HepG2 (cell line): ENCODE measurements at regions not wholly inside any gene's neighbourhood (a gene's known extent, or its start where the extent isn't known, plus 50 kb on each side); places are given as distances from the start of the nearest gene placed in this dataset.

ENCODE experiments used
- ATAC-seq: fragments of 200-7000 bp; cut with Tn5 transposase; 3 replicates; pipeline ENCODE4 v1.9.1; 2020; ENCODE audit warnings: mild to moderate bottlenecking, moderate library complexity
- BruUV-seq: library from RNA; stranded (reverse); fragments of 400-500 nt; replicated peaks from 2 replicates; lab custom pipeline; 2021; lab: Mats Ljungman, UMichigan
- CTCF ChIA-PET: fragments of 300-600 bp; formaldehyde crosslinking; extraction: SDS; loops from one replicate; lab custom pipeline; 2021; ENCODE audit warnings: low total read pairs, inconsistent platforms, low intra/inter-chr PET ratio; lab: Yijun Ruan, JAX
- POLR2A ChIA-PET: fragments of 350-600 bp; sonication (Branson Sonifier 250); formaldehyde crosslinking; loops from one replicate; lab custom pipeline; 2020; ENCODE audit warnings: antibody characterized with exemption, inconsistent platforms; lab: Yijun Ruan, JAX
- DNase-seq: peaks from one replicate; pipeline ENCODE4 v3.0.0-alpha.2; 2015; ENCODE audit warnings: low spot score
- FAIRE-seq: peaks from 3 replicates; lab custom pipeline; 2011; peaks lifted over from hg19 to GRCh38; lab: Jason Lieb, UNC
- H2AFZ ChIP-seq: one replicate; pipeline ENCODE4 v1.6.1; 2011; ENCODE audit warnings: low read length, inconsistent platforms
- H3K27ac ChIP-seq: fragments of 300-600 bp; 3 replicates; pipeline ENCODE4 v1.8.0; 2011; ENCODE audit warnings: mixed run types, mild to moderate bottlenecking, mixed read lengths, low read length, inconsistent platforms; ENCODE audit not compliant: insufficient read depth; ENCODE audit errors: extremely low read length
- H3K27me3 ChIP-seq, 2 experiments: fragments of 200-600 bp in 1 of 2; 2 replicates in 1 of 2; 3 replicates in 1 of 2; pipeline versions ENCODE4 v1.6.0 to v1.8.0; 2011; ENCODE audit warnings: low read length in 2 of 2, mild to moderate bottlenecking in 2 of 2, moderate library complexity in 2 of 2, inconsistent platforms in 1 of 2; ENCODE audit not compliant: insufficient read depth in 2 of 2, control insufficient read depth in 1 of 2
- H3K36me3 ChIP-seq, 2 experiments: fragments of 200-600 bp in 1 of 2; replicated peaks in 1 of 2; 2 replicates in 1 of 2; 3 replicates in 1 of 2; pipeline versions ENCODE4 v1.5.1 to v1.8.0; 2011; ENCODE audit warnings: low read length in 2 of 2, inconsistent platforms in 1 of 2; ENCODE audit not compliant: insufficient read depth in 2 of 2, control insufficient read depth in 1 of 2
- H3K4me1 ChIP-seq: 2 replicates; pipeline ENCODE4 v1.5.1; 2012; ENCODE audit warnings: low read length, inconsistent platforms; ENCODE audit not compliant: insufficient read depth
- H3K4me2 ChIP-seq: 2 replicates; pipeline ENCODE4 v1.6.0; 2011; ENCODE audit warnings: low read depth, low read length, inconsistent platforms
- H3K4me3 ChIP-seq, 3 experiments: fragments of 200-600 bp in 1 of 3; sonication (generic), shearing (Covaris generic) in 1 of 3; replicated peaks in 1 of 3; 2 replicates each; pipeline ENCODE4 v1.5.1; 2011 to 2016; ENCODE audit warnings: low read length in 3 of 3, inconsistent platforms in 2 of 3, low read depth in 2 of 3, mild to moderate bottlenecking in 2 of 3, control low read depth in 1 of 3, mixed read lengths in 1 of 3; ENCODE audit not compliant: insufficient read depth in 1 of 3
- H3K79me2 ChIP-seq: one replicate; pipeline ENCODE4 v1.6.1; 2011; ENCODE audit warnings: low read length, inconsistent platforms; ENCODE audit not compliant: insufficient read depth
- H3K9ac ChIP-seq: 2 replicates; pipeline ENCODE4 v1.6.0; 2011; ENCODE audit warnings: mild to moderate bottlenecking, low read depth, low read length, inconsistent platforms; ENCODE audit not compliant: insufficient read depth
- H3K9me3 ChIP-seq: 2 replicates; pipeline ENCODE4 v1.5.1; 2012; ENCODE audit warnings: mild to moderate bottlenecking, low read length
- H4K20me1 ChIP-seq: 2 replicates; pipeline ENCODE4 v1.6.0; 2011; ENCODE audit warnings: inconsistent platforms, mild to moderate bottlenecking, low read length, moderate library complexity; ENCODE audit not compliant: insufficient read depth
- AFF4 ChIP-seq: sonication (generic); formaldehyde crosslinking; IDR thresholded peaks from 2 replicates; pipeline ENCODE4 v1.4.0; 2020; ENCODE audit warnings: missing genetic modification reagents
- ATF3 ChIP-seq: sonication (generic); formaldehyde crosslinking; IDR thresholded peaks from 2 replicates; pipeline ENCODE4 v1.4.0; 2020; ENCODE audit warnings: missing genetic modification reagents
- EEA1 ChIP-seq: sonication (generic); formaldehyde crosslinking; IDR thresholded peaks from 2 replicates; pipeline ENCODE4 v1.5.1; 2020; ENCODE audit warnings: mild to moderate bottlenecking, missing genetic modification reagents, borderline replicate concordance
- GATAD2A ChIP-seq: IDR thresholded peaks from 2 replicates; pipeline ENCODE4 v1.6.1; 2016
- KDM5B ChIP-seq: sonication (generic); formaldehyde crosslinking; IDR thresholded peaks from 2 replicates; pipeline ENCODE4 v1.4.0; 2020; ENCODE audit warnings: missing genetic modification reagents, mild to moderate bottlenecking, borderline replicate concordance
- MAFF ChIP-seq: IDR thresholded peaks from 2 replicates; pipeline ENCODE4 v1.6.1; 2011; ENCODE audit warnings: low read depth, low read length, improper control_type of control experiment
- NRL ChIP-seq: sonication (generic); formaldehyde crosslinking; IDR thresholded peaks from 2 replicates; pipeline ENCODE4 v1.5.0; 2020; ENCODE audit warnings: missing genetic modification reagents, mild to moderate bottlenecking, moderate library complexity, borderline replicate concordance
- PCBP1 ChIP-seq: fragments of 200-400 bp; formaldehyde crosslinking; IDR thresholded peaks from 2 replicates; pipeline ENCODE4 v1.6.1; 2017; ENCODE audit warnings: mild to moderate bottlenecking, low read depth, low read length, borderline replicate concordance
- PRMT3 ChIP-seq: sonication (generic); formaldehyde crosslinking; IDR thresholded peaks from 2 replicates; pipeline ENCODE4 v1.8.1; 2022; ENCODE audit warnings: low read depth, mild to moderate bottlenecking, moderate library complexity, missing genetic modification reagents, borderline replicate concordance
- SMAD9 ChIP-seq: sonication (generic); formaldehyde crosslinking; IDR thresholded peaks from 2 replicates; pipeline ENCODE4 v1.5.1; 2020; ENCODE audit warnings: mild to moderate bottlenecking, missing genetic modification reagents
- SNRNP70 ChIP-seq: fragments of 200-400 bp; formaldehyde crosslinking; IDR thresholded peaks from 2 replicates; pipeline ENCODE4 v1.6.1; 2017; ENCODE audit warnings: mild to moderate bottlenecking, low read depth, low read length, moderate library complexity
- SOX5 ChIP-seq: IDR thresholded peaks from 2 replicates; pipeline ENCODE4 v1.6.1; 2016; ENCODE audit warnings: borderline replicate concordance
- STAG1 ChIP-seq: sonication (generic); formaldehyde crosslinking; IDR thresholded peaks from 2 replicates; pipeline ENCODE4 v1.4.0; 2020; ENCODE audit warnings: missing genetic modification reagents
- TRIM24 ChIP-seq: sonication (generic); formaldehyde crosslinking; IDR thresholded peaks from 2 replicates; pipeline ENCODE4 v1.8.0; 2022; ENCODE audit warnings: mild to moderate bottlenecking, missing genetic modification reagents
- ZFP82 ChIP-seq: sonication (generic); formaldehyde crosslinking; IDR thresholded peaks from 2 replicates; pipeline ENCODE4 v1.5.1; 2020; ENCODE audit warnings: mild to moderate bottlenecking, missing genetic modification reagents, borderline replicate concordance
- ZNF224 ChIP-seq: sonication (generic); formaldehyde crosslinking; IDR thresholded peaks from 2 replicates; pipeline ENCODE4 v1.5.0; 2020; ENCODE audit warnings: mild to moderate bottlenecking, missing genetic modification reagents
- ZNF296 ChIP-seq: sonication (generic); formaldehyde crosslinking; conservative IDR thresholded peaks from 2 replicates; pipeline ENCODE4 v1.5.0; 2020; ENCODE audit warnings: mild to moderate bottlenecking, missing genetic modification reagents
- ZNF367 ChIP-seq: sonication (generic); formaldehyde crosslinking; IDR thresholded peaks from 2 replicates; pipeline ENCODE4 v1.4.0; 2020; ENCODE audit warnings: missing genetic modification reagents, borderline replicate concordance
- ZNF670 ChIP-seq: sonication (generic); formaldehyde crosslinking; IDR thresholded peaks from 2 replicates; pipeline ENCODE4 v1.8.0; 2022; ENCODE audit warnings: mild to moderate bottlenecking, missing genetic modification reagents, borderline replicate concordance
- ZNF720 ChIP-seq: sonication (generic); formaldehyde crosslinking; IDR thresholded peaks from 2 replicates; pipeline ENCODE4 v1.4.0; 2020; ENCODE audit warnings: missing genetic modification reagents
- WGBS: methylation state at CpG from one replicate; pipeline ENCODE4 v1.1.6; 2017; ENCODE audit warnings: low lambda C conversion rate; 5-methylcytosine and 5-hydroxymethylcytosine counted together
- in situ Hi-C: cut with HindIII; loops from 2 replicates; pipeline ENCODE4 v1.10.0; 2017; ENCODE audit warnings: low pct_unique_long_range_greater_than_20kb; ENCODE audit not compliant: extremely low pct_ligation_motif_present
- intact Hi-C: fragments of 100-400 bp; cut with micrococcal nuclease; formaldehyde crosslinking; loops from one replicate; pipeline ENCODE4 v1.10.0; 2022; ENCODE audit not compliant: unreplicated experiment

- in situ Hi-C loops = no loop called here
- POLR2A ChIA-PET = no interaction called here
Measured at GRCh38 chr6:76174722-76175121, 102.3 kb upstream of the IMPG1 start.

GRCh38 chr6:76166874-76167273, 94.4 kb upstream of the IMPG1 start:
- TF ChIP-seq STAG1 (CRISPR knock-in tag) (no peak), GATAD2A (CRISPR knock-in tag) (no peak), ATF3 (no peak), EEA1 (CRISPR knock-in tag) (no peak), SMAD9 (CRISPR knock-in tag) (no peak), PCBP1 (no peak), ZNF670 (CRISPR knock-in tag) (no peak), ZNF367 (CRISPR knock-in tag) (no peak), AFF4 (CRISPR knock-in tag) (no peak), ZNF224 (CRISPR knock-in tag) (no peak)
- TF ChIP-seq, all 625 proteins: peak for 0
- no peaks in the 10 kb centered on the region for H3K79me2 ChIP-seq
- FAIRE-seq = no peak
- ATAC-seq = no peak
- DNase-seq = no peak
- no peaks in the 10 kb centered on the region for H3K4me1 ChIP-seq
- H3K4me3 ChIP-seq = no peak overlapping the region
- H3K36me3 ChIP-seq = no peaks in the 10 kb centered on the region
- peaks cover 42% of the 10 kb centered on the region for H3K9me3 ChIP-seq
- no peak overlapping the region for H3K27ac ChIP-seq
- intact Hi-C loops (no loop called here), in situ Hi-C loops (no loop called here)
- no TSS peak for BruUV-seq
- no peaks in the 10 kb centered on the region for H4K20me1 ChIP-seq
- ChIA-PET POLR2A (no interaction called here), CTCF (no interaction called here)
- H3K27me3 ChIP-seq = no peaks in the 10 kb centered on the region
- 0% methylated on average over 1 of the region's 1 CpG for WGBS
- H3K9ac ChIP-seq = no peak overlapping the region
- H2AFZ ChIP-seq = no peak overlapping the region
- no peak overlapping the region for H3K4me2 ChIP-seq

More at GRCh38 chr6:76174722-76175121, 102.3 kb upstream of the IMPG1 start:
- ATAC-seq (no peak), DNase-seq (no peak), FAIRE-seq (no peak)
- TF ChIP-seq PRMT3 (CRISPR knock-in tag) (no peak), SOX5 (CRISPR knock-in tag) (no peak), TRIM24 (CRISPR knock-in tag) (no peak), ZNF720 (CRISPR knock-in tag) (no peak), KDM5B (CRISPR knock-in tag) (no peak), SNRNP70 (no peak), ZFP82 (CRISPR knock-in tag) (no peak), MAFF (no peak), ZNF296 (CRISPR knock-in tag) (no peak), NRL (CRISPR knock-in tag) (no peak)
- Histone ChIP-seq H2AFZ (no peak overlapping the region), H3K27ac (no peak overlapping the region), H3K79me2 (no peaks in the 10 kb centered on the region), H3K4me3 (no peak overlapping the region), H3K36me3 (no peaks in the 10 kb centered on the region), H3K9me3 (no peaks in the 10 kb centered on the region), H3K4me1 (no peaks in the 10 kb centered on the region), H3K27me3 (no peaks in the 10 kb centered on the region), H3K4me2 (no peak overlapping the region), H4K20me1 (no peaks in the 10 kb centered on the region), H3K9ac (no peak overlapping the region)
- 0% methylated on average over 1 of the region's 1 CpG for WGBS
- CTCF ChIA-PET = no interaction called here
- intact Hi-C loops = no loop called here
- no TSS peak for BruUV-seq
